Body of pancreas (tissue), 4 donors: ENCODE measurements at regions not wholly inside any gene's neighbourhood (a gene's known extent, or its start where the extent isn't known, plus 50 kb on each side); places are given as distances from the start of the nearest gene placed in this dataset.

Source experiments
- ATAC-seq: fragments of 150-250 bp; one replicate; pipeline ENCODE4 v1.9.1; 2016
- DNase-seq, 4 donors: peaks; one replicate each; pipeline ENCODE4 v3.0.0-alpha.2; 2019
- H3K27ac ChIP-seq, 4 donors: fragments of 200-600 bp; sonication (generic); 1 replicate in 3 of 4; 2 replicates in 1 of 4; pipeline versions ENCODE4 v1.5.1 to v1.6.1; 2016 to 2019; ENCODE audit warnings: mild to moderate bottlenecking in 1 of 4, mixed read lengths in 1 of 4, moderate library complexity in 1 of 4
- H3K27me3 ChIP-seq, 2 donors: fragments of 200-600 bp; sonication (generic); one replicate each; pipeline ENCODE4 v1.6.0; 2016; ENCODE audit warnings: mild to moderate bottlenecking in 1 of 2
- H3K36me3 ChIP-seq, 2 donors: fragments of 200-600 bp; sonication (generic); replicated peaks in 1 of 2; 2 replicates each; pipeline ENCODE4 v1.5.1; 2016; ENCODE audit warnings: low read depth in 2 of 2; ENCODE audit not compliant: insufficient read depth in 1 of 2
- H3K4me1 ChIP-seq: fragments of 200-600 bp; sonication (generic); one replicate; pipeline ENCODE4 v1.6.0; 2016
- H3K4me3 ChIP-seq, 2 donors: fragments of 200-600 bp; sonication (generic); 1 replicate in 1 of 2; 2 replicates in 1 of 2; pipeline ENCODE4 v1.5.1; 2016 to 2019
- H3K9me3 ChIP-seq, 3 donors: fragments of 200-600 bp; sonication (generic); 1 replicate in 2 of 3; 2 replicates in 1 of 3; pipeline ENCODE4 v1.5.1; 2016
- CTCF ChIP-seq, 7 experiments: fragments of 450-650 bp in 4 of 7; fragments of 200-600 bp in 3 of 7; sonication (generic) in 3 of 7; IDR thresholded peaks; one replicate each; pipeline ENCODE4 v1.5.1; 2016 to 2019; ENCODE audit warnings: antibody characterized with exemption in 7 of 7
- POLR2A ChIP-seq, 3 donors: fragments of 450-650 bp; IDR thresholded peaks; one replicate each; pipeline ENCODE4 v1.6.1; 2016; ENCODE audit warnings: antibody characterized with exemption in 3 of 3, mild to moderate bottlenecking in 2 of 3
- WGBS, 2 donors: methylation state at CpG; one replicate each; pipeline ENCODE4 v1.1.5; 2017; 5-methylcytosine and 5-hydroxymethylcytosine counted together
- intact Hi-C: fragments of 100-400 bp; cut with DNase I; formaldehyde crosslinking; loops from one replicate; pipeline ENCODE4 v1.15.1; 2023

GRCh38 chr15:96460106-96460505, 129.6 kb downstream of the NR2F2 start:
- WGBS, 2 donors = 63 to 64% methylated on average over 1 of the region's 1 CpG
- TF ChIP-seq CTCF (IDR thresholded peaks at IDR 0.05) (no peak), POLR2A (IDR thresholded peaks at IDR 0.05) (no peak)
- DNase-seq = no peak
- H3K27me3 ChIP-seq = no peaks in the 10 kb centered on the region
- H3K9me3 ChIP-seq = no peaks in the 10 kb centered on the region
- H3K36me3 ChIP-seq = no peaks in the 10 kb centered on the region
- intact Hi-C loops = no loop called here
- no peak overlapping the region for H3K4me3 ChIP-seq
- no peak for ATAC-seq
- H3K27ac ChIP-seq = no peak overlapping the region
- H3K4me1 ChIP-seq = no peaks in the 10 kb centered on the region

GRCh38 chr15:96462768-96463750, 132.6 kb downstream of the NR2F2 start:
- 64 to 79% methylated on average over 21 of the region's 21 CpGs for WGBS, 2 donors
- no peak for DNase-seq
- TF ChIP-seq CTCF (IDR thresholded peaks at IDR 0.05) = no peak
- no peak for TF ChIP-seq POLR2A (IDR thresholded peaks at IDR 0.05)

GRCh38 chr15:96466389-96466947, 136.0 kb downstream of the NR2F2 start:
- DNase-seq (no peak), ATAC-seq (no peak)
- Histone ChIP-seq H3K9me3 (no peaks in the 10 kb centered on the region), H3K27ac (no peak overlapping the region), H3K27me3 (peaks cover 0 to 3% of the 10 kb centered on the region in 2 donors), H3K4me1 (no peaks in the 10 kb centered on the region), H3K4me3 (no peak overlapping the region), H3K36me3 (no peaks in the 10 kb centered on the region)
- 26 to 27% methylated on average over 4 of the region's 4 CpGs for WGBS, 2 donors
- no peak for TF ChIP-seq POLR2A (IDR thresholded peaks at IDR 0.05)
- no peak for TF ChIP-seq CTCF (IDR thresholded peaks at IDR 0.05)
- intact Hi-C loops = no loop called here

More at GRCh38 chr15:96462768-96463750, 132.6 kb downstream of the NR2F2 start:
- Histone ChIP-seq H3K9me3 (no peaks in the 10 kb centered on the region), H3K4me3 (no peak overlapping the region), H3K4me1 (no peaks in the 10 kb centered on the region), H3K27ac (no peak overlapping the region), H3K36me3 (no peaks in the 10 kb centered on the region), H3K27me3 (no peaks in the 10 kb centered on the region)
- no peak for ATAC-seq
- intact Hi-C loops = no loop called here

- H3K27me3 ChIP-seq = peaks cover 0 to 3% of the 10 kb centered on the region in 2 donors
- H3K9me3 ChIP-seq = no peaks in the 10 kb centered on the region
- no peak overlapping the region for H3K27ac ChIP-seq
- ATAC-seq = no peak
- intact Hi-C loops = no loop called here
- no peak overlapping the region for H3K4me3 ChIP-seq
- DNase-seq = no peak
- H3K36me3 ChIP-seq = no peaks in the 10 kb centered on the region
- no peaks in the 10 kb centered on the region for H3K4me1 ChIP-seq
- TF ChIP-seq POLR2A (IDR thresholded peaks at IDR 0.05) (no peak), CTCF (IDR thresholded peaks at IDR 0.05) (no peak)
- 61 to 73% methylated on average over 3 of the region's 3 CpGs for WGBS, 2 donors
These were observed 137.5 kb downstream of the NR2F2 start for GRCh38 chr15:96468036-96468435.
